ENCODE measurements at regions not wholly inside any gene's neighbourhood (a gene's known extent, or its start where the extent isn't known, plus 50 kb on each side); places are given as distances from the start of the nearest gene placed in this dataset.

GRCh38 chr3:107208796-107209195 is 168.4 kb upstream of the CCDC54 start (continued):
- TF ChIP-seq CREB1 (CRISPR knock-in tag; IDR thresholded peaks at IDR 0.05; ENCODE audit: low read depth) (no peak), REST (IDR thresholded peaks at IDR 0.05; ENCODE audit: unreplicated experiment) (no peak)

- DNase-seq (ENCODE audit: low spot score): no peak
- no peak overlapping the region for H3K27ac ChIP-seq (ENCODE audit: low read depth)
- H3K4me3 ChIP-seq: no peak overlapping the region
- Mint-ChIP-seq H3K4me3 (no peak overlapping the region), H3K9me3 (no peaks in the 10 kb centered on the region), H3K4me1 (peaks cover 7% of the 10 kb centered on the region; the same call in 2 of the 3 replicates), H3K36me3 (ENCODE audit: low read depth) (no peaks in the 10 kb centered on the region), H3K27me3 (ENCODE audit: insufficient read depth, low read depth, poor library complexity) (no peaks in the 10 kb centered on the region), H3K27ac (no peak overlapping the region)
- no peaks in the 10 kb centered on the region for H3K36me3 ChIP-seq (ENCODE audit: insufficient read depth)
- H3K4me2 ChIP-seq: no peak overlapping the region
- no peaks in the 10 kb centered on the region for H3K79me2 ChIP-seq (replicated peaks; ENCODE audit: insufficient read depth)
- no peaks in the 10 kb centered on the region for H3K27me3 ChIP-seq (ENCODE audit: insufficient read depth)
- H3F3A ChIP-seq (replicated peaks; ENCODE audit: low read depth): no peaks in the 10 kb centered on the region
- H4K20me1 ChIP-seq (replicated peaks; ENCODE audit: insufficient read depth): no peaks in the 10 kb centered on the region
- no peak overlapping the region for H2AFZ ChIP-seq
- no peaks in the 10 kb centered on the region for H3K9me2 ChIP-seq (ENCODE audit: insufficient read depth)
- H3K4me1 ChIP-seq (ENCODE audit: insufficient read depth): no peaks in the 10 kb centered on the region
- no peak for ATAC-seq
- TF ChIP-seq ZNF114 (CRISPR knock-in tag; IDR thresholded peaks at IDR 0.05) (no peak), REST (IDR thresholded peaks at IDR 0.05; ENCODE audit: unreplicated experiment) (no peak), EZH2phosphoT487 (IDR thresholded peaks at IDR 0.05; ENCODE audit: unreplicated experiment) (no peak), JUNB (IDR thresholded peaks at IDR 0.05; ENCODE audit: unreplicated experiment) (no peak), STAT1 (IDR thresholded peaks at IDR 0.05; ENCODE audit: unreplicated experiment) (no peak), ZNF331 (CRISPR knock-in tag; IDR thresholded peaks at IDR 0.05; ENCODE audit: low read depth) (no peak), CTCF (conservative IDR thresholded peaks at IDR 0.05; ENCODE audit: low read depth in 2 of 2) (no peak), EZH2 (IDR thresholded peaks at IDR 0.05; ENCODE audit: low read depth, unreplicated experiment) (no peak), NANOG (IDR thresholded peaks at IDR 0.05; ENCODE audit: borderline replicate concordance) (no peak), ETS1 (IDR thresholded peaks at IDR 0.05) (no peak), CREB1 (CRISPR knock-in tag; IDR thresholded peaks at IDR 0.05; ENCODE audit: low read depth) (no peak)
These were observed 167.8 kb upstream of the CCDC54 start for GRCh38 chr3:107209302-107209990.

Data from GM23338 (cell line).